H1 (cell line): ENCODE measurements at regions not wholly inside any gene's neighbourhood (a gene's known extent, or its start where the extent isn't known, plus 50 kb on each side); places are given as distances from the start of the nearest gene placed in this dataset.

Source experiments
- BACH1 ChIP-seq: IDR thresholded peaks from 2 replicates; pipeline ENCODE4 v1.6.1; 2012; ENCODE audit warnings: low read length, improper control_type of control experiment
- GTF2F1 ChIP-seq: IDR thresholded peaks from 2 replicates; pipeline ENCODE4 v1.6.1; 2012; ENCODE audit warnings: low read depth, low read length, improper control_type of control experiment, borderline replicate concordance
- MAFK ChIP-seq: IDR thresholded peaks from 2 replicates; pipeline ENCODE4 v1.6.1; 2012; ENCODE audit warnings: low read depth, mild to moderate bottlenecking, improper control_type of control experiment, low read length
- POLR2A ChIP-seq, 2 experiments: IDR thresholded peaks; 1 replicate in 1 of 2; 2 replicates in 1 of 2; pipeline ENCODE4 v1.6.1; 2011; ENCODE audit warnings: low read depth in 2 of 2, low read length in 2 of 2, mild to moderate bottlenecking in 2 of 2; ENCODE audit errors: control extremely low read depth in 1 of 2
- TF ChIP-seq, protein P1 (sequence below): fragments of 300-600 bp; sonication (generic); IDR thresholded peaks from 2 replicates; pipeline ENCODE4 v1.7.1; 2012; ENCODE audit warnings: low read length, moderate library complexity, mild to moderate bottlenecking, inconsistent platforms; ENCODE audit not compliant: insufficient replicate concordance

DNA sequence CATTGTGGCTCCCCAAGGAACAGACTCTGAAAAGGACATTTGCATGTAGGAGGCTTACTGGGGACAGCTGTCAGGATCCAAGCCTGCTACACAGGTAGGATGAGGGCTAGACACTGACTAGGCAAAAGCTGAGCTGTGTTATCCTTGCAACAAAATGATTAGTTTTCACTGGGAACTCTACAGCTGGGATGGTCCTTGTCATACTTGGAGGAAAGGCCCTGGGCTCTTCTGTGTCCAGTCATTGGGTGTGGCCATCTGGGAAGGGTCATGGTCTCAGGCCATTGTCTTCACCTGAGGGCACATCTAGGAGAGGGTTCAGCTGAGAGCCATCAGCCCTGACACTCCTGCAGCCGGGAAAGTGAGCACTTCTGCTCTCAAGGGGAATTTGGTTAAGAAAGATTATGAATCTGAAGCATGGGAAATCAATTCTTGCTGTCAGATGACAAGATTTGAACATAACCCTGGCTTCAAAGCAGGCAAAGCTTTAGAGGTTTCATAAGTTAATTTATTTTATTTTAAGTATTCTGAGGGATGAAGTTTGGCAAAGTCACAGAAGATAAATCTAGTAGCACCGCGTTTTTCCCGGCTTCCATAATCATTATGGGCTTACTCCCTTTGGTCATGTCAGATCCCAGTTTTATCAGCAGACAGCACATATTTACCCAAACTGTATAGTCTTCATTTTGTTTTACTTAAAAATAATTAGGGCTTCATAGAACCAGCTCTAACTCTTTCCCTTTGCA, 78.4 kb upstream of the SLC22A23 start (continued):
- TF ChIP-seq, protein P1, sequence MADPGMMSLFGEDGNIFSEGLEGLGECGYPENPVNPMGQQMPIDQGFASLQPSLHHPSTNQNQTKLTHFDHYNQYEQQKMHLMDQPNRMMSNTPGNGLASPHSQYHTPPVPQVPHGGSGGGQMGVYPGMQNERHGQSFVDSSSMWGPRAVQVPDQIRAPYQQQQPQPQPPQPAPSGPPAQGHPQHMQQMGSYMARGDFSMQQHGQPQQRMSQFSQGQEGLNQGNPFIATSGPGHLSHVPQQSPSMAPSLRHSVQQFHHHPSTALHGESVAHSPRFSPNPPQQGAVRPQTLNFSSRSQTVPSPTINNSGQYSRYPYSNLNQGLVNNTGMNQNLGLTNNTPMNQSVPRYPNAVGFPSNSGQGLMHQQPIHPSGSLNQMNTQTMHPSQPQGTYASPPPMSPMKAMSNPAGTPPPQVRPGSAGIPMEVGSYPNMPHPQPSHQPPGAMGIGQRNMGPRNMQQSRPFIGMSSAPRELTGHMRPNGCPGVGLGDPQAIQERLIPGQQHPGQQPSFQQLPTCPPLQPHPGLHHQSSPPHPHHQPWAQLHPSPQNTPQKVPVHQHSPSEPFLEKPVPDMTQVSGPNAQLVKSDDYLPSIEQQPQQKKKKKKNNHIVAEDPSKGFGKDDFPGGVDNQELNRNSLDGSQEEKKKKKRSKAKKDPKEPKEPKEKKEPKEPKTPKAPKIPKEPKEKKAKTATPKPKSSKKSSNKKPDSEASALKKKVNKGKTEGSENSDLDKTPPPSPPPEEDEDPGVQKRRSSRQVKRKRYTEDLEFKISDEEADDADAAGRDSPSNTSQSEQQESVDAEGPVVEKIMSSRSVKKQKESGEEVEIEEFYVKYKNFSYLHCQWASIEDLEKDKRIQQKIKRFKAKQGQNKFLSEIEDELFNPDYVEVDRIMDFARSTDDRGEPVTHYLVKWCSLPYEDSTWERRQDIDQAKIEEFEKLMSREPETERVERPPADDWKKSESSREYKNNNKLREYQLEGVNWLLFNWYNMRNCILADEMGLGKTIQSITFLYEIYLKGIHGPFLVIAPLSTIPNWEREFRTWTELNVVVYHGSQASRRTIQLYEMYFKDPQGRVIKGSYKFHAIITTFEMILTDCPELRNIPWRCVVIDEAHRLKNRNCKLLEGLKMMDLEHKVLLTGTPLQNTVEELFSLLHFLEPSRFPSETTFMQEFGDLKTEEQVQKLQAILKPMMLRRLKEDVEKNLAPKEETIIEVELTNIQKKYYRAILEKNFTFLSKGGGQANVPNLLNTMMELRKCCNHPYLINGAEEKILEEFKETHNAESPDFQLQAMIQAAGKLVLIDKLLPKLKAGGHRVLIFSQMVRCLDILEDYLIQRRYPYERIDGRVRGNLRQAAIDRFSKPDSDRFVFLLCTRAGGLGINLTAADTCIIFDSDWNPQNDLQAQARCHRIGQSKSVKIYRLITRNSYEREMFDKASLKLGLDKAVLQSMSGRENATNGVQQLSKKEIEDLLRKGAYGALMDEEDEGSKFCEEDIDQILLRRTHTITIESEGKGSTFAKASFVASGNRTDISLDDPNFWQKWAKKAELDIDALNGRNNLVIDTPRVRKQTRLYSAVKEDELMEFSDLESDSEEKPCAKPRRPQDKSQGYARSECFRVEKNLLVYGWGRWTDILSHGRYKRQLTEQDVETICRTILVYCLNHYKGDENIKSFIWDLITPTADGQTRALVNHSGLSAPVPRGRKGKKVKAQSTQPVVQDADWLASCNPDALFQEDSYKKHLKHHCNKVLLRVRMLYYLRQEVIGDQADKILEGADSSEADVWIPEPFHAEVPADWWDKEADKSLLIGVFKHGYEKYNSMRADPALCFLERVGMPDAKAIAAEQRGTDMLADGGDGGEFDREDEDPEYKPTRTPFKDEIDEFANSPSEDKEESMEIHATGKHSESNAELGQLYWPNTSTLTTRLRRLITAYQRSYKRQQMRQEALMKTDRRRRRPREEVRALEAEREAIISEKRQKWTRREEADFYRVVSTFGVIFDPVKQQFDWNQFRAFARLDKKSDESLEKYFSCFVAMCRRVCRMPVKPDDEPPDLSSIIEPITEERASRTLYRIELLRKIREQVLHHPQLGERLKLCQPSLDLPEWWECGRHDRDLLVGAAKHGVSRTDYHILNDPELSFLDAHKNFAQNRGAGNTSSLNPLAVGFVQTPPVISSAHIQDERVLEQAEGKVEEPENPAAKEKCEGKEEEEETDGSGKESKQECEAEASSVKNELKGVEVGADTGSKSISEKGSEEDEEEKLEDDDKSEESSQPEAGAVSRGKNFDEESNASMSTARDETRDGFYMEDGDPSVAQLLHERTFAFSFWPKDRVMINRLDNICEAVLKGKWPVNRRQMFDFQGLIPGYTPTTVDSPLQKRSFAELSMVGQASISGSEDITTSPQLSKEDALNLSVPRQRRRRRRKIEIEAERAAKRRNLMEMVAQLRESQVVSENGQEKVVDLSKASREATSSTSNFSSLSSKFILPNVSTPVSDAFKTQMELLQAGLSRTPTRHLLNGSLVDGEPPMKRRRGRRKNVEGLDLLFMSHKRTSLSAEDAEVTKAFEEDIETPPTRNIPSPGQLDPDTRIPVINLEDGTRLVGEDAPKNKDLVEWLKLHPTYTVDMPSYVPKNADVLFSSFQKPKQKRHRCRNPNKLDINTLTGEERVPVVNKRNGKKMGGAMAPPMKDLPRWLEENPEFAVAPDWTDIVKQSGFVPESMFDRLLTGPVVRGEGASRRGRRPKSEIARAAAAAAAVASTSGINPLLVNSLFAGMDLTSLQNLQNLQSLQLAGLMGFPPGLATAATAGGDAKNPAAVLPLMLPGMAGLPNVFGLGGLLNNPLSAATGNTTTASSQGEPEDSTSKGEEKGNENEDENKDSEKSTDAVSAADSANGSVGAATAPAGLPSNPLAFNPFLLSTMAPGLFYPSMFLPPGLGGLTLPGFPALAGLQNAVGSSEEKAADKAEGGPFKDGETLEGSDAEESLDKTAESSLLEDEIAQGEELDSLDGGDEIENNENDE = no peak
- TF ChIP-seq BACH1 = no peak
- no peak for TF ChIP-seq POLR2A (IDR thresholded peaks at IDR 0.05; ENCODE audit: control extremely low read depth in 1 of 2, low read depth in 2 of 2, low read length in 2 of 2)
- no peak for TF ChIP-seq MAFK
- no peak for TF ChIP-seq GTF2F1
